IMR-90 (cell line): ENCODE measurements at regions not wholly inside any gene's neighbourhood (a gene's known extent, or its start where the extent isn't known, plus 50 kb on each side); places are given as distances from the start of the nearest gene placed in this dataset.

Source experiments
- ATAC-seq: fragments of 200-7000 bp; cut with Tn5 transposase; 2 replicates; pipeline ENCODE4 v1.9.1; 2020; ENCODE audit warnings: low read depth, mild to moderate bottlenecking, moderate library complexity
- BruUV-seq: library from RNA; stranded (reverse); fragments of 400-500 nt; replicated peaks from 2 replicates; lab custom pipeline; 2021; lab: Mats Ljungman, UMichigan
- CTCF ChIA-PET: fragments of 300-600 bp; formaldehyde crosslinking; extraction: SDS; loops from one replicate; lab custom pipeline; 2021; ENCODE audit warnings: antibody characterized with exemption; lab: Yijun Ruan, JAX
- POLR2A ChIA-PET: fragments of 300-600 bp; sonication (Branson Sonifier 250); formaldehyde crosslinking; loops from one replicate; lab custom pipeline; 2022; ENCODE audit warnings: antibody characterized with exemption; ENCODE audit not compliant: unreplicated experiment; lab: Charles Lee
- DNase-seq: peaks from one replicate; pipeline ENCODE4 v3.0.0; 2013
- H2AFZ ChIP-seq: replicated peaks from 2 replicates; pipeline ENCODE3; 2013; ENCODE audit warnings: low read length, mild to moderate bottlenecking; ENCODE audit not compliant: poor library complexity
- H2AK5ac ChIP-seq: 2 replicates; pipeline ENCODE4 v1.6.1; 2013; ENCODE audit warnings: low read depth, low read length, inconsistent platforms
- H2AK9ac ChIP-seq: replicated peaks from 2 replicates; pipeline ENCODE3; 2013; ENCODE audit warnings: mild to moderate bottlenecking, low read depth, low read length, moderate library complexity; ENCODE audit not compliant: poor library complexity
- H2BK120ac ChIP-seq: 2 replicates; pipeline ENCODE4 v1.6.1; 2013; ENCODE audit warnings: low read depth, low read length, inconsistent platforms
- H2BK15ac ChIP-seq: 3 replicates; pipeline ENCODE4 v1.6.1; 2013; ENCODE audit warnings: low read depth, low read length, inconsistent platforms
- H2BK20ac ChIP-seq: 2 replicates; pipeline ENCODE4 v1.6.1; 2013; ENCODE audit warnings: low read depth, mild to moderate bottlenecking, inconsistent platforms, low read length, moderate library complexity
- H2BK5ac ChIP-seq: 2 replicates; pipeline ENCODE4 v1.6.1; 2013; ENCODE audit warnings: mild to moderate bottlenecking, low read depth, low read length, inconsistent platforms; ENCODE audit not compliant: poor library complexity, severe bottlenecking
- H3K14ac ChIP-seq: replicated peaks from 2 replicates; pipeline ENCODE4 v1.6.1; 2013; ENCODE audit warnings: low read depth, low read length, inconsistent platforms
- H3K18ac ChIP-seq: 2 replicates; pipeline ENCODE4 v1.6.1; 2013; ENCODE audit warnings: low read depth, low read length, control low read depth
- H3K23ac ChIP-seq: 2 replicates; pipeline ENCODE4 v1.6.1; 2013; ENCODE audit warnings: low read depth, low read length, inconsistent platforms
- H3K27ac ChIP-seq: 2 replicates; pipeline ENCODE4 v1.5.1; 2013; ENCODE audit warnings: mild to moderate bottlenecking, control low read depth, low read length; ENCODE audit not compliant: insufficient read depth
- H3K27me3 ChIP-seq: 2 replicates; pipeline ENCODE4 v1.6.1; 2013; ENCODE audit warnings: low read length; ENCODE audit not compliant: control insufficient read depth, insufficient read depth
- H3K36me3 ChIP-seq: 2 replicates; pipeline ENCODE4 v1.6.1; 2013; ENCODE audit warnings: low read length, mixed read lengths; ENCODE audit not compliant: control insufficient read depth, insufficient read depth
- H3K4ac ChIP-seq: 2 replicates; pipeline ENCODE4 v1.6.1; 2013; ENCODE audit warnings: low read depth, low read length, inconsistent platforms
- H3K4me1 ChIP-seq: 2 replicates; pipeline ENCODE4 v1.6.1; 2013; ENCODE audit warnings: low read length, mixed read lengths; ENCODE audit not compliant: control insufficient read depth, insufficient read depth
- H3K4me2 ChIP-seq: 2 replicates; pipeline ENCODE4 v1.6.1; 2013; ENCODE audit warnings: low read depth, mild to moderate bottlenecking, control low read depth, low read length, moderate library complexity
- H3K4me3 ChIP-seq: 2 replicates; pipeline ENCODE4 v1.5.1; 2013; ENCODE audit warnings: low read depth, mild to moderate bottlenecking, control low read depth, low read length, moderate library complexity; ENCODE audit not compliant: insufficient read depth
- H3K56ac ChIP-seq: 2 replicates; pipeline ENCODE4 v1.6.1; 2013; ENCODE audit warnings: low read length, inconsistent platforms; ENCODE audit not compliant: insufficient read depth; ENCODE audit errors: extremely low read depth
- H3K79me1 ChIP-seq, 2 experiments: 2 replicates each; pipeline ENCODE4 v1.6.1; 2013; ENCODE audit warnings: low read length in 2 of 2, inconsistent platforms in 1 of 2, low read depth in 1 of 2
- H3K9ac ChIP-seq: 2 replicates; pipeline ENCODE4 v1.6.1; 2013; ENCODE audit warnings: low read depth, low read length, control low read depth
- H3K9me1 ChIP-seq: 2 replicates; pipeline ENCODE4 v1.6.1; 2013; ENCODE audit warnings: low read length, inconsistent platforms; ENCODE audit not compliant: insufficient read depth
- H3K9me3 ChIP-seq: 2 replicates; pipeline ENCODE4 v1.6.1; 2013; ENCODE audit warnings: low read length; ENCODE audit not compliant: control insufficient read depth, insufficient read depth
- H4K20me1 ChIP-seq: 2 replicates; pipeline ENCODE4 v1.6.1; 2013; ENCODE audit warnings: low read length, inconsistent platforms; ENCODE audit not compliant: insufficient read depth
- H4K5ac ChIP-seq: 2 replicates; pipeline ENCODE4 v1.6.1; 2013; ENCODE audit warnings: mild to moderate bottlenecking, low read depth, low read length, control low read depth
- H4K8ac ChIP-seq, 2 experiments: 2 replicates each; pipeline ENCODE4 v1.6.1; 2013; ENCODE audit warnings: low read depth in 2 of 2, low read length in 2 of 2, control low read depth in 1 of 2, inconsistent platforms in 1 of 2
- H4K91ac ChIP-seq: 2 replicates; pipeline ENCODE4 v1.6.1; 2013; ENCODE audit warnings: low read depth, low read length, inconsistent platforms; ENCODE audit not compliant: insufficient read depth
- BHLHE40 ChIP-seq: fragments of 150-350 bp; IDR thresholded peaks from 2 replicates; pipeline ENCODE4 v1.6.1; 2016; ENCODE audit warnings: mild to moderate bottlenecking, low read depth, low read length
- CEBPB ChIP-seq: IDR thresholded peaks from 2 replicates; pipeline ENCODE4 v1.6.1; 2012; ENCODE audit warnings: low read depth, low read length, improper control_type of control experiment
- CHD1 ChIP-seq: IDR thresholded peaks from 2 replicates; pipeline ENCODE4 v1.6.1; 2012; ENCODE audit warnings: low read depth, low read length, improper control_type of control experiment
- ELK1 ChIP-seq: fragments of 150-350 bp; IDR thresholded peaks from 2 replicates; pipeline ENCODE4 v1.6.1; 2016; ENCODE audit warnings: low read depth, mild to moderate bottlenecking, low read length, moderate library complexity, borderline replicate concordance
- FOS ChIP-seq: fragments of 150-350 bp; IDR thresholded peaks from 2 replicates; pipeline ENCODE4 v1.6.1; 2016; ENCODE audit warnings: low read depth, low read length
- MAFK ChIP-seq: IDR thresholded peaks from 2 replicates; pipeline ENCODE4 v1.6.1; 2012; ENCODE audit warnings: low read depth, low read length, improper control_type of control experiment
- MAZ ChIP-seq: IDR thresholded peaks from 2 replicates; pipeline ENCODE4 v1.6.1; 2012; ENCODE audit warnings: low read depth, mild to moderate bottlenecking, low read length, improper control_type of control experiment, moderate library complexity, borderline replicate concordance
- MXI1 ChIP-seq: IDR thresholded peaks from 2 replicates; pipeline ENCODE4 v1.6.1; 2012; ENCODE audit warnings: low read depth, mild to moderate bottlenecking, low read length, moderate library complexity, borderline replicate concordance
- NFE2L2 ChIP-seq: fragments of 150-350 bp; IDR thresholded peaks from 2 replicates; pipeline ENCODE4 v1.6.1; 2016; ENCODE audit warnings: low read depth, mild to moderate bottlenecking, low read length
- POLR2A ChIP-seq: IDR thresholded peaks from 2 replicates; pipeline ENCODE4 v1.6.1; 2012; ENCODE audit warnings: mild to moderate bottlenecking, low read depth, low read length
- RAD21 ChIP-seq: IDR thresholded peaks from 2 replicates; pipeline ENCODE4 v1.6.1; 2012; ENCODE audit warnings: low read length, improper control_type of control experiment
- RCOR1 ChIP-seq: IDR thresholded peaks from 2 replicates; pipeline ENCODE4 v1.6.1; 2012; ENCODE audit warnings: mild to moderate bottlenecking, low read length, improper control_type of control experiment; ENCODE audit not compliant: insufficient replicate concordance
- RFX5 ChIP-seq: IDR thresholded peaks from 2 replicates; pipeline ENCODE4 v1.8.0; 2012; ENCODE audit warnings: low read depth, mild to moderate bottlenecking, low read length, moderate library complexity
- SMC3 ChIP-seq: fragments of 150-350 bp; IDR thresholded peaks from 2 replicates; pipeline ENCODE4 v1.6.1; 2016; ENCODE audit warnings: low read depth, mild to moderate bottlenecking, antibody characterized with exemption, low read length, moderate library complexity
- WGBS, 2 experiments: methylation state at CpG; one replicate each; pipeline versions ENCODE4 v1.1.5 to v1.1.7; 2013; ENCODE audit warnings: missing lambda C conversion rate in 2 of 2; ENCODE audit not compliant: insufficient read length in 1 of 2; ENCODE audit errors: extremely low coverage in 2 of 2; 5-methylcytosine and 5-hydroxymethylcytosine counted together
- dilution Hi-C: fragments of 300-500 bp; cut with HindIII; formaldehyde crosslinking; loops from one replicate; pipeline ENCODE4 v1.14.3; 2018; ENCODE audit warnings: low sequenced_read_pairs; ENCODE audit not compliant: unreplicated experiment
- in situ Hi-C: fragments of 300-500 bp; cut with MboI; formaldehyde crosslinking; loops from 3 replicates; pipeline ENCODE4 v1.14.3; 2019; ENCODE audit warnings: low sequenced_read_pairs, inconsistent platforms, mixed read lengths
- intact Hi-C: fragments of 100-400 bp; cut with micrococcal nuclease; formaldehyde crosslinking; loops from 2 replicates; pipeline ENCODE4 v1.10.0; 2022

- H4K20me1 ChIP-seq = no peaks in the 10 kb centered on the region
- no peak overlapping the region for H2AK9ac ChIP-seq
- H4K8ac ChIP-seq = no peak overlapping the region
- BruUV-seq = no TSS peak
- no peak overlapping the region for H2BK120ac ChIP-seq
- no peaks in the 10 kb centered on the region for H3K36me3 ChIP-seq
- no CpG with 5 or more reads among the region's 11 CpGs for WGBS, 2 experiments
- no peak overlapping the region for H3K4ac ChIP-seq
- H2AFZ ChIP-seq = no peak overlapping the region
- no peak overlapping the region for H3K18ac ChIP-seq
- no peak overlapping the region for H3K56ac ChIP-seq
- no peak overlapping the region for H3K14ac ChIP-seq
- H3K4me1 ChIP-seq = no peaks in the 10 kb centered on the region
- TF ChIP-seq NFE2L2 (no peak), SMC3 (no peak), MAZ (no peak), BHLHE40 (no peak), CEBPB (no peak), MAFK (no peak), RAD21 (no peak), CHD1 (no peak), POLR2A (no peak), RFX5 (no peak), ELK1 (no peak), FOS (no peak), RCOR1 (no peak), MXI1 (no peak)
- DNase-seq (no peak), ATAC-seq (no peak)
- H3K4me2 ChIP-seq = no peak overlapping the region
- dilution Hi-C loops = no loop called here
- no peaks in the 10 kb centered on the region for H3K79me1 ChIP-seq
- intact Hi-C loops = no loop called here
- H2BK5ac ChIP-seq = no peak overlapping the region
- no peak overlapping the region for H2BK20ac ChIP-seq
- H3K9me3 ChIP-seq = peaks cover 17% of the 10 kb centered on the region
- H3K4me3 ChIP-seq = no peak overlapping the region
- in situ Hi-C loops = no loop called here
- no peak overlapping the region for H4K5ac ChIP-seq
- H2BK15ac ChIP-seq = no peak overlapping the region
- H4K91ac ChIP-seq = no peak overlapping the region
- no peak overlapping the region for H3K27ac ChIP-seq
- H2AK5ac ChIP-seq = no peak overlapping the region
- CTCF ChIA-PET = no interaction called here
- no peak overlapping the region for H3K23ac ChIP-seq
- H3K9me1 ChIP-seq = no peaks in the 10 kb centered on the region
- no peaks in the 10 kb centered on the region for H3K27me3 ChIP-seq
- POLR2A ChIA-PET = no interaction called here
- H3K9ac ChIP-seq = no peak overlapping the region
Measured at GRCh38 chr1:34378968-34379856, 202.5 kb downstream of the C1orf94 start.
